ENCODE measurements at regions not wholly inside any gene's neighbourhood (a gene's known extent, or its start where the extent isn't known, plus 50 kb on each side); places are given as distances from the start of the nearest gene placed in this dataset.
A peak's percentile ranks its signal among the peaks of the same experiment; 100 is the strongest.

- CTCF ChIA-PET: interaction anchor here (1.2 kb wide), 1 partner anchor 25 kb away, joined by 5 read pairs; no protein-coding TSS in a partner anchor
- Mint-ChIP-seq H3K36me3 (ENCODE audit: low read depth) (no peaks in the 10 kb centered on the region), H3K4me3 (peak overlapping the region; percentile 61)
These were observed 422.3 kb downstream of the VRK1 start for GRCh38 chr14:97219431-97220017.

GRCh38 chr14:97221572-97222285 is 424.5 kb downstream of the VRK1 start:
- CTCF ChIA-PET: no interaction called here
- DNase-seq: no peak
- Mint-ChIP-seq H3K4me3 (no peak overlapping the region), H3K9me3 (no peaks in the 10 kb centered on the region), H3K27ac (no peak overlapping the region), H3K27me3 (peaks cover 32% of the 10 kb centered on the region), H3K36me3 (ENCODE audit: low read depth) (no peaks in the 10 kb centered on the region), H3K4me1 (peaks cover 19% of the 10 kb centered on the region)
- POLR2A ChIA-PET: no interaction called here

More at GRCh38 chr14:97219431-97220017, 422.3 kb downstream of the VRK1 start:
- H3K4me1 Mint-ChIP-seq: peaks cover 19% of the 10 kb centered on the region
- no peak overlapping the region for H3K27ac Mint-ChIP-seq
- peaks cover 32% of the 10 kb centered on the region for H3K27me3 Mint-ChIP-seq
- DNase-seq: peak; percentile 22
- no peaks in the 10 kb centered on the region for H3K9me3 Mint-ChIP-seq
- POLR2A ChIA-PET: interaction anchor here (0.7 to 1.4 kb wide), 3 partner anchors 90 to 167 kb away, joined by 3 to 4 read pairs (median 3); no protein-coding TSS in a partner anchor

DNA sequence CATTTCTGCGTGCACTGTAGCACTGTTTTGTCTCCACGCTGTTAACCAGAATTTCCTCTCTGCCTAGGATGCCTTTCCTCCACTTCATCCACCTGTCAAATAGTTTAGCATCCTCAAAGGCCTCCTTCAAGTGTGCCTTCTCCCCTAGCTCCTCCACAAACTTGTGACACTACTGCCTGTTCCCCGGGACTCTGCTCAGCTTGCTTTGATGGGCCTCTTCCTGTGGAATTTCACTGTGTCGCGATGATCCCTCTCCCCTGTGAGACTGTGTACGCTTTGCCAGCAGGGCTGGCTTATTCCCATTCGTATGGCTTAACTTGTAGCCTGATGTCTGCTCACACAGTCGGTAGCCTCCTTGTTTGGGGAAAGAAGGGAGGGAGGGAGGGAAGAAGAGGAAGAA is 426.8 kb downstream of the VRK1 start:
- CTCF ChIA-PET: no interaction called here
- POLR2A ChIA-PET: no interaction called here
- Mint-ChIP-seq H3K9me3 (no peaks in the 10 kb centered on the region), H3K27ac (no peak overlapping the region), H3K27me3 (peaks cover 23% of the 10 kb centered on the region), H3K4me1 (peaks cover 9% of the 10 kb centered on the region), H3K36me3 (ENCODE audit: low read depth) (no peaks in the 10 kb centered on the region), H3K4me3 (no peak overlapping the region)
- DNase-seq: no peak

GRCh38 chr14:97230051-97230450 is 432.9 kb downstream of the VRK1 start:
- ChIA-PET POLR2A (no interaction called here), CTCF (no interaction called here)
- Mint-ChIP-seq H3K4me1 (no peaks in the 10 kb centered on the region), H3K4me3 (no peak overlapping the region), H3K27me3 (peaks cover 11% of the 10 kb centered on the region), H3K9me3 (no peaks in the 10 kb centered on the region), H3K36me3 (ENCODE audit: low read depth) (no peaks in the 10 kb centered on the region), H3K27ac (no peak overlapping the region)
- no peak for DNase-seq

GRCh38 chr14:97233319-97233985 is 436.3 kb downstream of the VRK1 start:
- Mint-ChIP-seq H3K36me3 (ENCODE audit: low read depth) (no peaks in the 10 kb centered on the region), H3K27me3 (peaks cover 22% of the 10 kb centered on the region), H3K4me1 (no peaks in the 10 kb centered on the region), H3K4me3 (no peak overlapping the region), H3K9me3 (no peaks in the 10 kb centered on the region), H3K27ac (no peak overlapping the region)
- no peak for DNase-seq
- ChIA-PET POLR2A (no interaction called here), CTCF (no interaction called here)

DNA sequence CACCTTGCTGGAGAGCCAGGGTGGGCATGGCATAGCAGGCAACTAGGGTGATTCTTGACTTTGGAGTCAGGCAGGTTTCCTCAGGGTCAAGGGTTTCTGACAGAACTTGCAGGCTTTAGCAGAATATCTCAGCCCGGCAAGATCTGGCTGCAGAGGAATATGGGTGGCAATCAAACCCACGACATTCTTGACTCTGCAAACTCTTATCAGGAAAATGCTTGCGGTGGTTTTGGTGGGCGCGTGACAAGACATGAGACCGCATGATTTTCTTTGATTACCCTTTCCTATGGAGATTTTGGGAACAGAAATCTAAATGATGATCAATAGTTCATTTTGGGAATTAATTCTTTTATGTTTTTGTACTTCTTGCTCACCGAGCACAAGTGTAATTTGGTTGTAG is 449.5 kb downstream of the VRK1 start:
- H3K27ac Mint-ChIP-seq: no peak overlapping the region
- POLR2A ChIA-PET: no interaction called here

DNA sequence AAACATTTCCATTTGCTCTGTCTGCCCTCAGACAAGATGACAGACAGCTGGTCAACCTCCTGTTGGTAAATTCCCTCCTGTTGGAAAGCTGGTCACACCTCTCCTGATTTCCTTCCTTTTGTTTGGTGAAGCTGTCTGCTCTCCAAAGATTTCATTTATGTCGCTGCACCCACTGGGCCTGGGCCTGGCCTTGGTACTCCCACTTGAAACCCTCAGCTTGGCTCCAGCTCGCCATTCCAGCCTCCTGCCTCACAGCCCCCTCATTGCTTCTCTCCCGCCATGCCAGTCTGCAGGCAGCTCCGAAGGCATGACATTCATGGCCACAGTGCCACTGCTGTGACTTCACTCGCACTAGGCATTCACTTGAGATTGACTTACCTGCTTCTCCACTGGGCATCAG is 451.8 kb downstream of the VRK1 start:
- no peak overlapping the region for H3K4me3 Mint-ChIP-seq
- no peaks in the 10 kb centered on the region for H3K36me3 Mint-ChIP-seq (ENCODE audit: low read depth)
- no peak for DNase-seq
- POLR2A ChIA-PET: no interaction called here
- H3K27me3 Mint-ChIP-seq: peaks cover 20% of the 10 kb centered on the region
- H3K27ac Mint-ChIP-seq: no peak overlapping the region
- peaks cover 33% of the 10 kb centered on the region for H3K4me1 Mint-ChIP-seq
- CTCF ChIA-PET: no interaction called here
- no peaks in the 10 kb centered on the region for H3K9me3 Mint-ChIP-seq

More for the DNA sequence above, 449.5 kb downstream of the VRK1 start:
- Mint-ChIP-seq H3K27me3 (peaks cover 28% of the 10 kb centered on the region), H3K9me3 (no peaks in the 10 kb centered on the region), H3K4me3 (no peak overlapping the region), H3K36me3 (ENCODE audit: low read depth) (no peaks in the 10 kb centered on the region), H3K4me1 (peaks cover 11% of the 10 kb centered on the region)
- no peak for DNase-seq
- CTCF ChIA-PET: no interaction called here

DNA sequence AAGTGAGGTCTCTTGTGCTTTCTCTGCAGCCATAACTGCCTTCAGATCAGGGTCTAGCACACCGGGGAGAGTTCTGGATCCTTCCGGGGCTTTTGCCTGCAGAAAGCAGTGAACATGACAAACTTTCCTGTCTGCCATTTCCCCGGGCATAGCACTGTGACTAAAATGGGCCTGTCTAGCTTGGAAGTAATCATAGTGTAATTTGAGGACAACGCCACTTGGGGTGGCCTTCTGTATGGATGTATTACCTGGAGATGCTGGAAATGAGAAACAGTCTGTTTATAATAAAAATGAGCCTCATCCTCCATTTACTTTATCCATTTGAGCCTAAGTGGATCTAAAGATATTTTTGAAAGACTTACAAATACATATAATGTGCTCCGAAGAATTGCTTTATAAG is 453.7 kb downstream of the VRK1 start:
- Mint-ChIP-seq H3K27me3 (peaks cover 9% of the 10 kb centered on the region), H3K36me3 (ENCODE audit: low read depth) (no peaks in the 10 kb centered on the region), H3K27ac (no peak overlapping the region), H3K9me3 (no peaks in the 10 kb centered on the region), H3K4me3 (no peak overlapping the region), H3K4me1 (peaks cover 35% of the 10 kb centered on the region)
- POLR2A ChIA-PET: no interaction called here
- no peak for DNase-seq
- CTCF ChIA-PET: no interaction called here

- H3K36me3 Mint-ChIP-seq (ENCODE audit: low read depth): no peaks in the 10 kb centered on the region
- no peaks in the 10 kb centered on the region for H3K9me3 Mint-ChIP-seq
- DNase-seq: no peak
- H3K4me1 Mint-ChIP-seq: peaks cover 35% of the 10 kb centered on the region
- CTCF ChIA-PET: no interaction called here
- no peak overlapping the region for H3K4me3 Mint-ChIP-seq
- H3K27me3 Mint-ChIP-seq: peaks cover 9% of the 10 kb centered on the region
- POLR2A ChIA-PET: no interaction called here
- H3K27ac Mint-ChIP-seq: peak overlapping the region; percentile 13
These were observed 454.4 kb downstream of the VRK1 start for GRCh38 chr14:97251491-97252155.

- no peak overlapping the region for H3K27ac Mint-ChIP-seq
- no peak overlapping the region for H3K4me3 Mint-ChIP-seq
- H3K36me3 Mint-ChIP-seq (ENCODE audit: low read depth): no peaks in the 10 kb centered on the region
- CTCF ChIA-PET: no interaction called here
- peaks cover 35% of the 10 kb centered on the region for H3K4me1 Mint-ChIP-seq
- no peak for DNase-seq
- H3K27me3 Mint-ChIP-seq: peaks cover 5% of the 10 kb centered on the region
- POLR2A ChIA-PET: no interaction called here
- H3K9me3 Mint-ChIP-seq: no peaks in the 10 kb centered on the region
These were observed 456.6 kb downstream of the VRK1 start for GRCh38 chr14:97253756-97254155.

GRCh38 chr14:97262336-97262735 is 465.2 kb downstream of the VRK1 start:
- POLR2A ChIA-PET: no interaction called here
- CTCF ChIA-PET: no interaction called here
- H3K4me1 Mint-ChIP-seq: no peaks in the 10 kb centered on the region
- DNase-seq: no peak
- H3K4me3 Mint-ChIP-seq: no peak overlapping the region
- no peaks in the 10 kb centered on the region for H3K36me3 Mint-ChIP-seq (ENCODE audit: low read depth)
- H3K9me3 Mint-ChIP-seq: peaks cover 2% of the 10 kb centered on the region
- peaks cover 3% of the 10 kb centered on the region for H3K27me3 Mint-ChIP-seq
- H3K27ac Mint-ChIP-seq: no peak overlapping the region

- no peak overlapping the region for H3K4me3 Mint-ChIP-seq
- peaks cover 3% of the 10 kb centered on the region for H3K27me3 Mint-ChIP-seq
- no peaks in the 10 kb centered on the region for H3K4me1 Mint-ChIP-seq
- no peak for DNase-seq
- no peaks in the 10 kb centered on the region for H3K36me3 Mint-ChIP-seq (ENCODE audit: low read depth)
- ChIA-PET POLR2A (no interaction called here), CTCF (no interaction called here)
- H3K9me3 Mint-ChIP-seq: peaks cover 2% of the 10 kb centered on the region
- no peak overlapping the region for H3K27ac Mint-ChIP-seq
These were observed 467.5 kb downstream of the VRK1 start for GRCh38 chr14:97264516-97265230.

GRCh38 chr14:97266653-97267052 is 469.5 kb downstream of the VRK1 start:
- Mint-ChIP-seq H3K27ac (no peak overlapping the region), H3K27me3 (peaks cover 3% of the 10 kb centered on the region), H3K4me1 (no peaks in the 10 kb centered on the region), H3K36me3 (ENCODE audit: low read depth) (no peaks in the 10 kb centered on the region), H3K9me3 (peaks cover 2% of the 10 kb centered on the region), H3K4me3 (no peak overlapping the region)
- ChIA-PET POLR2A (no interaction called here), CTCF (interaction anchor here (1.6 kb wide), 1 partner anchor 25 kb away, joined by 3 read pairs; no protein-coding TSS in a partner anchor)
- no peak for DNase-seq
